ENCODE measurements at regions not wholly inside any gene's neighbourhood (a gene's known extent, or its start where the extent isn't known, plus 50 kb on each side); places are given as distances from the start of the nearest gene placed in this dataset.

DNA sequence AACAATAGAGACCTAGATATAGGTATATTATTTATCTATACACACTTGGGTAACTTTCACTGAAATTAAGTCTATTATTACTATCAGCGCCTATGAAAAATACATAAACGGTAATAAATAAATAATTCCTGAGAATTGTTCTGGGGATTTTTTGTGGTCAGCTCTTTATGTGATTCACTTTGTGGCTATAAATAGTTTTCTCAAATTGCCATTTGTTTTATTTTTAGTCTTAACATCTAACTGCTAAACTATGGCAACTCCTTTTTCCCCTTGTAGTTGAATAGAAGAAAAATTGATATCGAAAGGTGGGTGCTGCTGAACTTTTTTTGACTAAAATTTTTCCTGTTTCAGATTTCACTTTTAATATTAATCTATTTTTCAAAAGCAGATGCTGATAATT lies 189.0 kb downstream of the VGLL3 start:
- Histone ChIP-seq H3K79me2 (ENCODE audit: control insufficient read depth, insufficient read depth, low read length) (no peaks in the 10 kb centered on the region), H3K9ac (ENCODE audit: insufficient read depth, low read length) (no peak overlapping the region), H4K20me1 (ENCODE audit: control insufficient read depth, extremely low read depth, insufficient read depth, low read length) (no peaks in the 10 kb centered on the region), H3K4me3 (replicated peaks in 1 of 4; ENCODE audit: control extremely low read depth in 1 of 4, insufficient read depth in 1 of 4, low read depth in 3 of 4, low read length in 4 of 4) (no peak overlapping the region), H3K4me2 (ENCODE audit: extremely low read depth, insufficient read depth, low read length) (no peak overlapping the region), H3K4me1 (ENCODE audit: control insufficient read depth, extremely low read depth, insufficient read depth, low read length) (no peaks in the 10 kb centered on the region), H3K9me3 (ENCODE audit: control insufficient read depth, insufficient read depth, low read depth, low read length) (no peaks in the 10 kb centered on the region), H3K27me3 (ENCODE audit: control insufficient read depth, insufficient read depth, low read length) (no peaks in the 10 kb centered on the region), H3K27ac (ENCODE audit: insufficient read depth, low read length) (no peak overlapping the region), H2AFZ (ENCODE audit: low read length) (no peak overlapping the region), H3K36me3 (ENCODE audit: control insufficient read depth, insufficient read depth, low read length) (no peaks in the 10 kb centered on the region)
- DNase-seq (ENCODE audit: low read depth in 2 of 2) = peak; percentile 57 to 75
- no peak for TF ChIP-seq EZH2 (IDR thresholded peaks at IDR 0.05; ENCODE audit: low read length, missing control alignments)
- TF ChIP-seq, protein P1, sequence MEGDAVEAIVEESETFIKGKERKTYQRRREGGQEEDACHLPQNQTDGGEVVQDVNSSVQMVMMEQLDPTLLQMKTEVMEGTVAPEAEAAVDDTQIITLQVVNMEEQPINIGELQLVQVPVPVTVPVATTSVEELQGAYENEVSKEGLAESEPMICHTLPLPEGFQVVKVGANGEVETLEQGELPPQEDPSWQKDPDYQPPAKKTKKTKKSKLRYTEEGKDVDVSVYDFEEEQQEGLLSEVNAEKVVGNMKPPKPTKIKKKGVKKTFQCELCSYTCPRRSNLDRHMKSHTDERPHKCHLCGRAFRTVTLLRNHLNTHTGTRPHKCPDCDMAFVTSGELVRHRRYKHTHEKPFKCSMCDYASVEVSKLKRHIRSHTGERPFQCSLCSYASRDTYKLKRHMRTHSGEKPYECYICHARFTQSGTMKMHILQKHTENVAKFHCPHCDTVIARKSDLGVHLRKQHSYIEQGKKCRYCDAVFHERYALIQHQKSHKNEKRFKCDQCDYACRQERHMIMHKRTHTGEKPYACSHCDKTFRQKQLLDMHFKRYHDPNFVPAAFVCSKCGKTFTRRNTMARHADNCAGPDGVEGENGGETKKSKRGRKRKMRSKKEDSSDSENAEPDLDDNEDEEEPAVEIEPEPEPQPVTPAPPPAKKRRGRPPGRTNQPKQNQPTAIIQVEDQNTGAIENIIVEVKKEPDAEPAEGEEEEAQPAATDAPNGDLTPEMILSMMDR (conservative IDR thresholded peaks at IDR 0.05 in 1 of 2, IDR thresholded peaks at IDR 0.05 in 1 of 2; ENCODE audit: low read depth in 1 of 2, low read length in 2 of 2) = no peak

DNA sequence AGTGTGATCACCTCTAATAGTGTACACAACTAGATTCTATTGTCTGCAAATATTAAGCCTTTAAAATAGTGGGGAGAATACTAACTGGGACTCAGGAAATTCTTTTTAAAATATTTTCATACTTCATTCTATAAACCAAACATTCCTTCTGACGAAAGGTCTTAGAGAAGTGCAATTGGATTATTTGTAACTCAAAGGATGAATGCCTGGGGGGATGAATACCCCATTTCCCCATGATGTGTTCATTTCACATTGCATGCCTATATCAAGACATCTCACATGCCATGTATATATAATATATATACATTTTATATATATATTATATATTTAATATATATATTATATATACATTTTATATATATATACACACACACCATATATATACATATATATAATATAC lies 189.9 kb downstream of the VGLL3 start:
- Histone ChIP-seq H3K4me3 (replicated peaks in 1 of 4; ENCODE audit: control extremely low read depth in 1 of 4, insufficient read depth in 1 of 4, low read depth in 3 of 4, low read length in 4 of 4) (no peak overlapping the region), H3K79me2 (ENCODE audit: control insufficient read depth, insufficient read depth, low read length) (no peaks in the 10 kb centered on the region), H3K36me3 (ENCODE audit: control insufficient read depth, insufficient read depth, low read length) (no peaks in the 10 kb centered on the region), H3K27ac (ENCODE audit: insufficient read depth, low read length) (no peak overlapping the region), H3K4me1 (ENCODE audit: control insufficient read depth, extremely low read depth, insufficient read depth, low read length) (no peaks in the 10 kb centered on the region), H2AFZ (ENCODE audit: low read length) (no peak overlapping the region), H3K9ac (ENCODE audit: insufficient read depth, low read length) (no peak overlapping the region), H4K20me1 (ENCODE audit: control insufficient read depth, extremely low read depth, insufficient read depth, low read length) (no peaks in the 10 kb centered on the region), H3K4me2 (ENCODE audit: extremely low read depth, insufficient read depth, low read length) (no peak overlapping the region), H3K9me3 (ENCODE audit: control insufficient read depth, insufficient read depth, low read depth, low read length) (no peaks in the 10 kb centered on the region), H3K27me3 (ENCODE audit: control insufficient read depth, insufficient read depth, low read length) (no peaks in the 10 kb centered on the region)
- TF ChIP-seq EZH2 (IDR thresholded peaks at IDR 0.05; ENCODE audit: low read length, missing control alignments) = no peak
- TF ChIP-seq, protein P1 (conservative IDR thresholded peaks at IDR 0.05 in 1 of 2, IDR thresholded peaks at IDR 0.05 in 1 of 2; ENCODE audit: low read depth in 1 of 2, low read length in 2 of 2) = no peak
- no peak for DNase-seq (ENCODE audit: low read depth in 2 of 2)

DNA sequence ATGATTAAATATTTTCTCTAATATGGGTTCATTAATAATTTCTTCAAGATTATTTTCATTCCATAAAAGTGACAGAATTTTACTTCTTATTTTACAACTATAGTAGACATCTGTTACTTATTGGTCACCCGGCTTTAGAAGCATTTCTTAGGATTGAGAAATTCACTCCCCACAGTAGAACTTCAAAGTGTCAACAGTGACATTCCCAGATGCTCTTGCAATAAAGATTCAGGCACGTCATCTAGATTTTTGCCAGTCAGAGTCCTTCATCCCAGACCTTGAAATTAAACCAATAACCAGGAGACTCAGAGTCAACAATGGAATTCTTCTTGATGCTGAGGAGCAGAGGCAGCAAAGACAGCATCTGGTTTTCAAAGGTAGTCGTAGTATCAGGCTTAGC lies 190.8 kb downstream of the VGLL3 start:
- Histone ChIP-seq H4K20me1 (ENCODE audit: control insufficient read depth, extremely low read depth, insufficient read depth, low read length) (no peaks in the 10 kb centered on the region), H3K27ac (ENCODE audit: insufficient read depth, low read length) (no peak overlapping the region), H3K4me2 (ENCODE audit: extremely low read depth, insufficient read depth, low read length) (no peak overlapping the region), H3K27me3 (ENCODE audit: control insufficient read depth, insufficient read depth, low read length) (no peaks in the 10 kb centered on the region), H3K9me3 (ENCODE audit: control insufficient read depth, insufficient read depth, low read depth, low read length) (no peaks in the 10 kb centered on the region), H3K36me3 (ENCODE audit: control insufficient read depth, insufficient read depth, low read length) (no peaks in the 10 kb centered on the region), H3K9ac (ENCODE audit: insufficient read depth, low read length) (no peak overlapping the region), H2AFZ (ENCODE audit: low read length) (peak overlapping the region; percentile 6), H3K79me2 (ENCODE audit: control insufficient read depth, insufficient read depth, low read length) (no peaks in the 10 kb centered on the region), H3K4me3 (replicated peaks in 1 of 4; ENCODE audit: control extremely low read depth in 1 of 4, insufficient read depth in 1 of 4, low read depth in 3 of 4, low read length in 4 of 4) (no peak overlapping the region), H3K4me1 (ENCODE audit: control insufficient read depth, extremely low read depth, insufficient read depth, low read length) (no peaks in the 10 kb centered on the region)
- no peak for DNase-seq (ENCODE audit: low read depth in 2 of 2)
- no peak for TF ChIP-seq EZH2 (IDR thresholded peaks at IDR 0.05; ENCODE audit: low read length, missing control alignments)
